ENCODE measurements at regions not wholly inside any gene's neighbourhood (a gene's known extent, or its start where the extent isn't known, plus 50 kb on each side); places are given as distances from the start of the nearest gene placed in this dataset.

DNA sequence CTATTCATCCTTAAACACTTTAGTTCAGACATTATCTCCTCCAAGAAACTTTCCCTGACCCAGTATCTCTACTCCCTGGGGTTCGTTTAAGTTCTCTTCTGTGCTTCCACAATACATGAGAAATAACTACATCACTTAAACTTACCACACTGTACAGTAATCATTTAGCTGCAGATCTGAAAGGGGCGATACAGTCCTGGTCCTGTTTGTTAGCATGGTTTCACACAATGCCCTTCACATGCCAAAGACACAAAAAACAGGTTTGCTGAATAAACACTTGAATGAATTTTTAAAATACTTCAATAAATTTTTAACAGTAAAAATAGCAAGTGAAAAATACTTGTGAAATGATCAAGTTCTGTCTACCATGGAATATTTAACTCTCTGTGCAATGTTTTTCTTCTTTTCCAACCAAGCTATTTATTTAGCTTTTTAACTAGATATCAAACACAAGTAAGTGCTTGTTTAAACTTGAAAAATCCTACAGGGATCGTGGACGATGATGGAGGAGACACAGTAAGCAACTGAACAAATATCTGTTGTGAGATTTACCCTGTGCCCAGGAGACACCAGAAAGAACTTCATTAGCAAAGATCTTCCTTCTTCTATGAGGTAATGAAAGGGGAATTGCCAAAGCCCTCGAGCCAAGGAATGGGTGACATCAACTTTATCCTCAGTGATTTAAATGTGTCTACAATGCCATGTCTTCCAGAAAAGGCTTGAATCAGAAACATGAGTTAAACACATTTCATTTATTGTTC, 255.6 kb upstream of the GRIP1 start:
- TF ChIP-seq, protein P1, sequence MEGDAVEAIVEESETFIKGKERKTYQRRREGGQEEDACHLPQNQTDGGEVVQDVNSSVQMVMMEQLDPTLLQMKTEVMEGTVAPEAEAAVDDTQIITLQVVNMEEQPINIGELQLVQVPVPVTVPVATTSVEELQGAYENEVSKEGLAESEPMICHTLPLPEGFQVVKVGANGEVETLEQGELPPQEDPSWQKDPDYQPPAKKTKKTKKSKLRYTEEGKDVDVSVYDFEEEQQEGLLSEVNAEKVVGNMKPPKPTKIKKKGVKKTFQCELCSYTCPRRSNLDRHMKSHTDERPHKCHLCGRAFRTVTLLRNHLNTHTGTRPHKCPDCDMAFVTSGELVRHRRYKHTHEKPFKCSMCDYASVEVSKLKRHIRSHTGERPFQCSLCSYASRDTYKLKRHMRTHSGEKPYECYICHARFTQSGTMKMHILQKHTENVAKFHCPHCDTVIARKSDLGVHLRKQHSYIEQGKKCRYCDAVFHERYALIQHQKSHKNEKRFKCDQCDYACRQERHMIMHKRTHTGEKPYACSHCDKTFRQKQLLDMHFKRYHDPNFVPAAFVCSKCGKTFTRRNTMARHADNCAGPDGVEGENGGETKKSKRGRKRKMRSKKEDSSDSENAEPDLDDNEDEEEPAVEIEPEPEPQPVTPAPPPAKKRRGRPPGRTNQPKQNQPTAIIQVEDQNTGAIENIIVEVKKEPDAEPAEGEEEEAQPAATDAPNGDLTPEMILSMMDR (IDR thresholded peaks at IDR 0.05), result no peak
- no peak for TF ChIP-seq POLR2A (IDR thresholded peaks at IDR 0.05)
- TF ChIP-seq POLR2AphosphoS5 (IDR thresholded peaks at IDR 0.05), result no peak
- TF ChIP-seq EP300 (IDR thresholded peaks at IDR 0.05), result no peak

Data from stomach (tissue), 4 donors.